ENCODE measurements at regions not wholly inside any gene's neighbourhood (a gene's known extent, or its start where the extent isn't known, plus 50 kb on each side); places are given as distances from the start of the nearest gene placed in this dataset.

- TF ChIP-seq CTCF (IDR thresholded peaks at IDR 0.05 in 8 of 11, conservative IDR thresholded peaks at IDR 0.05 in 3 of 11) (no peak), POLR2A (IDR thresholded peaks at IDR 0.05) (no peak)
These were observed 72.4 kb upstream of the IFNAR2 start for GRCh38 chr21:33157303-33157702.
